ENCODE measurements at regions not wholly inside any gene's neighbourhood (a gene's known extent, or its start where the extent isn't known, plus 50 kb on each side); places are given as distances from the start of the nearest gene placed in this dataset.

DNA sequence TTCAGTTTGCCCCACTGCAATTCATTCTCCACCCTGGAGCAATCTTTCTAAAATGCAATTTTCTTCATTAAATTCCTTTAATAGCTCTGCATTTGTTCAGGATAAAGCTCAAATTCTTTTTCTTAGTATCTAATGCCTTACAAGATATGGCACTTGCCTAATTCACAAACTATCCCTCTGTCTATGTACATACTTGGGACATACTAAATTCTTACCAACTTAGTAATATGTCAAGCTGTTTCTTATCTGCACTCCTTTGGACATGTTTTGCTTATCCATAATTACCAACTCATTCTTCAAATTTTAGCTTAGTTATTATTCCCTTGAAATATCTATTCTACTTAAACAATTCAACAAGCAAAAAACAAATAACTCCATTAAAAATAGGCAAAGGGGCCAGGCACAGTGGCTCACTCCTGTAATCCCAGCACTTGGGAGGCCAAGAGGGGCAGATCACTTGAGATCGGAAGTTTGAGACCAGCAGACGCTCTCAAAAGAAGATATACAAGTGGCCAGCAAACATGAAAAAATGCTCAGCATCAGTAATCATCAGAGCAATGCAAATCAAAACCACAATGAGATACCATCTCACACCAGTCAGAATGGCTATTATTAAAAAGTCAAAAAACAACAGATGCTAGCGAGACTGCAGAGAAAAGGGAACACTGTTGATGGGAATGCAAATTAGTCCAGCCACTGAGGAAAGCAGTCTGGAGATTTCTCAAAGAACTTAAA lies 96.9 kb downstream of the FAM76B start:
- TF ChIP-seq, protein P1, sequence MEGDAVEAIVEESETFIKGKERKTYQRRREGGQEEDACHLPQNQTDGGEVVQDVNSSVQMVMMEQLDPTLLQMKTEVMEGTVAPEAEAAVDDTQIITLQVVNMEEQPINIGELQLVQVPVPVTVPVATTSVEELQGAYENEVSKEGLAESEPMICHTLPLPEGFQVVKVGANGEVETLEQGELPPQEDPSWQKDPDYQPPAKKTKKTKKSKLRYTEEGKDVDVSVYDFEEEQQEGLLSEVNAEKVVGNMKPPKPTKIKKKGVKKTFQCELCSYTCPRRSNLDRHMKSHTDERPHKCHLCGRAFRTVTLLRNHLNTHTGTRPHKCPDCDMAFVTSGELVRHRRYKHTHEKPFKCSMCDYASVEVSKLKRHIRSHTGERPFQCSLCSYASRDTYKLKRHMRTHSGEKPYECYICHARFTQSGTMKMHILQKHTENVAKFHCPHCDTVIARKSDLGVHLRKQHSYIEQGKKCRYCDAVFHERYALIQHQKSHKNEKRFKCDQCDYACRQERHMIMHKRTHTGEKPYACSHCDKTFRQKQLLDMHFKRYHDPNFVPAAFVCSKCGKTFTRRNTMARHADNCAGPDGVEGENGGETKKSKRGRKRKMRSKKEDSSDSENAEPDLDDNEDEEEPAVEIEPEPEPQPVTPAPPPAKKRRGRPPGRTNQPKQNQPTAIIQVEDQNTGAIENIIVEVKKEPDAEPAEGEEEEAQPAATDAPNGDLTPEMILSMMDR (IDR thresholded peaks at IDR 0.05) = no peak
- TF ChIP-seq POLR2A (IDR thresholded peaks at IDR 0.05) = no peak
